HG02970 (cell line): ENCODE measurements at regions not wholly inside any gene's neighbourhood (a gene's known extent, or its start where the extent isn't known, plus 50 kb on each side); places are given as distances from the start of the nearest gene placed in this dataset.

Experiments used
- ATAC-seq: cut with Tn5 transposase; IDR thresholded peaks from one replicate; pipeline ENCODE4 v1.9.1; 2021; ENCODE audit warnings: mild to moderate bottlenecking, moderate library complexity, moderate number of reproducible peaks; ENCODE audit not compliant: unreplicated experiment, low FRiP score

DNA sequence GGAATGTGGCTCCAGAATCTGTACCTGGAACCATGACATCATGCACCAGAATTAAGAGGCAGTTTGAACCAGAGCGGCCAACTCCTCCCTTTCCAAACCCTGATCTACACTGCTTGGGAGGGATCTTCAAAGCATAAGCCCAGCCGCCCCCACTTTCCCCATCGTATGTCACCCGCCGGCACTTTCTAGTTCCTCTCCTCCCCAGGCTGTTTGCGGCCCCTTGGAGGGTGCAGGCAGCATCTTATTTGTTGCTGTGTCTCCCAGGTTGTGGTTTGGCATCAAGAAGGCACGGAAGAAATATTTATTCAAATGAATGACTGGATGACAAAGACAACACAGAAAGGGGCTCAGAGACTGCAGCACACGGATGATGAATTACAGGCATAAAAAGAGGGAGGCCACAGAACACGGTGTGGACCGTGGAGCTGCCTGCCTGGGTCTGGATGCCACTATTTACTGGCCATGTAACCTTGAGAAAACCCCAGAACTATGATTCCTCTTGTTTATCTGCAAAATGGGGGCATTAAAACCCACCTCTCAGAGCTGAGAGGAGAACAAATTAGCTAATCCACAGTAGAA, 305.8 kb downstream of the EIPR1 start:
- no peak for ATAC-seq

DNA sequence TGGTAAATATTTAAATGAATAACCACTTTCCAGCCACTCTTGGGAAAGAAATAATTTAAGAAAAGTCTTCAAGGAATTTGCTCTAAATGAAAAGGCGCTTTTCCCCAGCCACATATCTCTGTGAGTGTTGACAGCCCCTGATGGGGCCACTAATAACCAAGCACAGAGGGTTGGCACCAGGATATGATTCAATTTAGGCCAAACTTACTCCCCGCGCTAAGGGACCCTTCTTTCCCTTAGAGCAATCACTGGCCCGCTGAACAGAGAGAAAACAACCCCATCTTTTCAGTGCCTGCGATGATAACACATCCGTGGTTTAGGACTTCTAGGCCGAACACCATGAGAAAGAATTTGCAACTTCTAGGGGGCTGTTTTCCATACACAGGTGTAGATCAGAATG, 310.8 kb downstream of the EIPR1 start:
- no peak for ATAC-seq

DNA sequence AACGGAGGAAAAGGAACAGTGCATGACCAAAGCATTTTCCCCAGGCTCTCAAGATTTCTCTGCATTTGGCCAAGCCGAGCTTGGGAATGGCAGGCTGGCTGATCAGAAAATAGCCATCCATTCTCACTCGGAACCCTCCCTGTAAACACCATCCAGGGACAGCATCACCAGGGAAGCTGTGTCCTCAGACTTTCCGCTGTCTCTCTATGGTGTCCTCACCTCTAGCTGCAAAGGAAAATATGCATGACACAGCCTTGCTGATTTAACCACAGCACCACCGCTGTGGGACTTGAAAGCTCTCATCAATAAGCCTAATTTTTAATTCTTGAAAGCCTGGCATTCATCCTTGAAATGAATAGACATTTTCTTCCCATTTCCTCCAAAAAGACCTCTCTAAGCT, 311.7 kb downstream of the EIPR1 start:
- no peak for ATAC-seq

DNA sequence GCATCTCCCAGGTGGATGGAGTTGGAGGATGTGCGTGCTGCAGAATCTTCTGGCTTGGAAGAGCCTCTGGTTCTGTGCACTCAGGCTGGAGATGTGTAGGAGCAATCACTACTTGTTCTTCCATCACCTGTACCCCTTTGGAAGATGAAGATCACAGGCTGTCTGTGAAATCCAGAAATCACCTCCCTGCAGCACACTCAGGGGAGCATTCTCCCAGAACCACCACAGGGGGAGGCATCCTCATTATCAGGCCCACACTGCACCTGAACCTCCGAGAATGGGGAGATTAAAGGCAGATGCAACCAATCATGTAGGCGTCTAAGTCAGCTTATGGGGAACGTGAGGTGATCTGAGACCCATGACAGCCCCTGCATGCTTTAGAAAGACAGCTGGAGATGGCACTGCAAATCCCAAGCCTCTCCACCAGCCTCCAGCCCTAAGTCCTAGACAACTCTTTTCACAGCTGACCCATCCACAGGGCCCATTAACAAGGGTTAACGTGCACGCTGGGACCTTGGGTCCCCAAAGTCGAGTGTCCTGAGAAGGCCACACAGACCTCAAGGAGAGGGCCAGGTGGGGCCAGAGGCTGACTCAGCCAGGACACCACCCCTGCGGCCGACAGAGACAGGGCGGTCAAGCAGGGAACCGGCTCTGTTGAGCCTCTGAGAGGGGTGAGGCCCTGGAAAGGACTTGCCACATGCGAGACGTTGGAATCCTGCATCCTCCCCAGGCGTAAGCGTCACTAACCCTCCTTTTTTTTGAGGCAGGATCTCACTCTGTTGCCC, 314.9 kb downstream of the EIPR1 start:
- ATAC-seq, result no peak

DNA sequence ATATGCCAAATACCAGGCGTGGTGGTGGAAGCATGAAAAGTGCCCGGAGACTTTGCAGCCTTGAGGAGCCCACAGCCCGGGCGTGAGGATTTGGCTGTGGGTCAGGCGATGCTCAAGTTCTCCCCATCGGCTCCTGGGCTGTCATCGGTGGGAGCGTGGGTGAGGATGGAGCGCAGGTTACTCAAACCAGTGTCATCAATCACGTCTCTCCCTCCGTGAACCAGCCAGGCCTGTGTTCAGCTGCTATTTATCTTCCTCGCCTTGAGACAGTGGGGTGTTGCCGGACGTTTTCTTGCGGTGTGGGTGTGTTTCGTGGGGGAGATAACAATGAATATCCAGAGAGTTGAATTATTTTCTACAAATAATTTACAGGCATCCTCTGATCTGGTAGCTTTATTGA, 317.6 kb downstream of the EIPR1 start:
- no peak for ATAC-seq

DNA sequence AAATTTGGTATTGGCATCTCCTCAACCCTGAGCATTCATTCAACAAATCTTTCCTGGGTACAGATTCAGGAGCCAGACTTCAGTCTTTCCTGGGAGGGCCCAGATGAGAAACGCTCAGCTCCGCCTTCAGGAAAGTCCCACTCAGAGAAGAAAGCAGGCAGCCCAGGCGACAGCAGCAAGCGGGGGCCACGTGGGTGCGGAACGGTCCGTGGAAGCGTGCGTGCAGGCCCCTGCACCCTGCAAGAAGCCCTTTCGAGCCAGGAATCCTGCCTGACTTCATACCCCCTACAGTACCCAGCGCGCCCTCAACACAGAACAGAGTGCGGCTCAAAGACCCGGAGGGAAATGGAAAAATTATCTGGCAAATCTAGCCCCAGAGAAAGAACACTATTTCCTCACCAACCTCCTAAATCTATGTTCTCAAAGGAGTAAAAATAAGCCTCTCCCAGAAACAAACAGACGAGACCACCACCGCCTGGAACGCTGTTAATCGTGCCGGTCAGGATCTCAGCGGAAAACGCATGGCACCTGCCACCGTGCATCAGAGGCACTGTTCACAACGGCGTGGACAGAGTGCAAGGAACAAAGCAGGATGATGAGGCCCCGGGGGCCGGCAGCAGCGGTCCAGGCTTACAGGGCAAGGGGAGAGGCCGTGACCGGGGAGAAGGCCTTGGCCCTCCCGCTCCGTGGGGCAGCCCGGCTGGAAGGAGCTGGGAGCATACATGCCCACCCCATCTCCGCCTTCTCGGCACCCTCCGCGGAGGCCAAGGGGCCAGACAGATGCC, 318.3 kb downstream of the EIPR1 start:
- no peak for ATAC-seq

DNA sequence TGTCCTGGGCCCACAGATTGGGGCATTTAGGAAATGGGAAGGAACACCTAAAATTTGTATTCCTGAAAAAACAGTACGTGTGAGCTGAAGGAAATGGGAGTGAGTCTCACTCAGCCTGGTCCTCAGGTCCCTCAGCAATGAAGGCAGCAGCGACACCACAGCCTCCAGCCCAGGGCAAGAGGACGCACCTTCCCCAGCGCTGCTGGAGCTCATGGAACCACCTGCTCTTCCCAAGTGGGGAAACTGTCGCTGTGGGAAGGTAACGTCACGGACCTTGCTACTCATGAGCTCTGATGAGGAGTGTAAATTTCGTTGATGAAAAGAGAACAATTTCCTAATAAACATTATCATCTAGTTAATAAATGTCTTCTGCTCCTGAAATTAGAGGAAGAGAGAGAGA, 323.6 kb downstream of the EIPR1 start:
- ATAC-seq, result no peak

DNA sequence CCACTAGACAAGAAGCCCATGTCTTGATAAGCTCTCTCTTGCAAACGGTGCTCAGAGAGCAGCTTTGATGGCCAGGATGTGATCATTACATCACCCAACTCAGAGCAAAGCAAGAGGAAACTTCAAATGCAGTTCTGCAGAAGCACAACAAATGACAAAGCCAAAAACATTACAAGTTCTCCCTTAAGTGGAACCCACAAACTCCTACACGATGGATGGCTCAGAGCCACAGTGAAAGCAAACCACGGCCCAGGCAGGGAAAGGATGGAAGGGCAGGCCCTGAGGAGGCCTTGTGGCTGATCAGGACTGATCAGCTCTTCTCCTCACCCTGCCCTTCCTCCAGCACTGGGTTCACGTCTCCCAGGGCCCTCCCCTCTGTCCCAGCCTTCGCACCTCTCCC, 326.4 kb downstream of the EIPR1 start:
- ATAC-seq, result no peak

DNA sequence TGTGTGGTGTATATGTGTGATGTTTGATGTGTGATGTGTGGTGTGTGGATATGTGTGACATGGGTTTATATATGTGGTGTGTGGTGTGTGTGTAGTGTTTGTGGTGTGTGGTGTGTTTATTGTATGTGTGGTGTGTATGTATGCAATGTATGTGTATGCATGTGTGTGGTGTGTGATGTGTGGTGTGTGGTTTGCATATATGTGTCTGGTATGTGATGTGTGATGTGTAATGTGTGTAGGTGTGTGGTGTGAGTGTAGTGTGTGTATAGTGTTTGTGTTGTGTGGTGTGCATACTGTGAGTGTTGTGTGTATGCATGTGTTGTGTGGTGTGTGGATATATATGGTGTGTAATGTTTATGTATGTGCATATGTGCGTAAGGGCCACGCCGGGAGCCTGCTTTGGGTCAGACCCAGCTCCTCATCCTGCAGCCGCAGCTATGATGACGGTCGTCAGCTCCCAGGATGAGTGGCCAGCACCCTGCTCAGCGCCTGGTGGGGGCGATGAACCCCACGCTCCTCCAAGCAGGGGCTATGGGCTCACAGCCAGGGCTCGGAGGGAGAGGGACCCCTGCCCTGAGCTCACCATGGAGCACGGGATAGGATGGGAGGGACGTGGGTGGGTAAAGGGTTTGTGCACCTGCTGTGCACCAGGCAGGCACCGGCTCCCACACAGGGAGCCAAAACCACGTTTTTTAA, 331.3 kb downstream of the EIPR1 start:
- no peak for ATAC-seq

DNA sequence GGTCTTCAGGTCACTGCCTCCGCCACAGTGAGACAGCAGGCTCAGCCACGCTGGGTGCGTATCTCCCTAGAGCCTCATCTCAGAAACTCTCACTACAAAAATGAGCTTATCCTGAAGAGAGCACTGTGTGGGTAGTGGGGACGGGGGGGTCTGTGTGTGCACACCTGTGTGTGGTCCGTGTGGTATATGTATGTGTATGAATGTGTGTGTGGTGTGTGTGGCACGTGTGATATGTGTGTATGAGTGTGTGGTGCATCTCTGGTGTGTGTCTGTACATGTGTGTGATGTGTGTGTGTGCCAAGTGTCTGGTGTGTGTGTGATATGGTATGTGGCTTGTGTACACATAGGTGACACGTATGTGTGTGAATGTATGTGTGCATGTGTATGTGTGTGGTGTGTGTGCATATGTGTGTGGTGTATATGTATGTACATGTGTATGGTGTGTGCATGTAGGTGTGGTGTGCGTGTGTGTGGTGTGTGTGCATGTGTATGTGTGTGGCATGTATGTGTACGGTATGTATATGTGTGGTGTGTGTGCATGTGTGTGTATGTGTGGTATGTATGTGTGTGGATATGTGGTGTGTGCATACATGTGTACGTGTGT, 332.2 kb downstream of the EIPR1 start:
- ATAC-seq, result no peak

DNA sequence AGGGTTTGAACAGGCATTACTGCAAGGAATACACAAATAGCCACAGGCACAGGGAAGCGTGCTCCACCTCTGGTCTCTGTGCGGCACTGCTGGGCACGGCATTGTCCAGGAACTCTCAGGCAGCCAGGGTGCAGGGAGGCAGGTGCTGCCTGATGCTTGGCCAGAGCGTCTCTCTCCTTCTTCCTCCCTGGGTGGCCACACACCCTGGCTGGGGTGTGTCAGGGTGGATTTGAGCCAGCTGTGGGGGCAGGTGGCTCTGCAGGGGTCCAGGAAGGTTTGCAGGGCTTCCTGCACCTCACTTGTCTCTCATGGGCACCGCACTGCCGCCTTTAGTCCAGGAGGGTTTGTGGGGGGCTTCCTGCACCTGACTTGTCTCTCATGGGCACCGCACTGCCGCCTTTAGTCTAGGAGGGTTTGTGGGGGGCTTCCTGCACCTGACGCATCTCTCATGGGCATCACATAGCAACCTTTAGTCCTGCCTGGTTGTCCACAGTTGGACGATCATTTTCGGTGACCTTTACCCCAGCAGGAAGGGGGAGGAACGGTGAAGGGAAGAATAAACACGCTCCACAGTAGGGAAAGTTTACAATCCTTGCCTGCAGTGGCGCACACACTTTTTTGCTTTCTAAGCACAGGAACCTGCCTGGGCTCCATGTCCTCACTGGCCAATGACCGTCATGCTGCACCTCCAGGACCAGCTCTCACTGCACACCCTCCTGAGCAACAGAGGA, 332.9 kb downstream of the EIPR1 start:
- ATAC-seq, result no peak

DNA sequence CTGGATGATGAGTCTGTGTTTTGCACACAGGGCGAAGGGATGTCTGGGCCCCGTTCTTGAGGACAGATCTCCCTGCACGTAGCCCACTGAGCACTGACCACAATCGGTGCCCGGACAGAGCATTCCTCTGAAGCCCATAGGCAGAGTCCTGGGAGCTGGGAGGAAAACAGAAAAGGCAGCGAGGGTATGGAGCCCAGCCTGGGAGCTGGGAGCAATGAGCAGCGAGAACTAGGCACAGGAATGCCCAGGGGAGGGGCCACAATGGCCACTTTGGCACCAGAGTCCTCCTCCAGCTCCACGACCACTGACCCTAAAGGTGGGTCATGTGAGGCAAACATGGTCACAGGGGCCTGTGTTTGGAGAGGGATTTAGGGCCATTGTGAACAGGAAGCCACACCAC, 333.9 kb downstream of the EIPR1 start:
- no peak for ATAC-seq

DNA sequence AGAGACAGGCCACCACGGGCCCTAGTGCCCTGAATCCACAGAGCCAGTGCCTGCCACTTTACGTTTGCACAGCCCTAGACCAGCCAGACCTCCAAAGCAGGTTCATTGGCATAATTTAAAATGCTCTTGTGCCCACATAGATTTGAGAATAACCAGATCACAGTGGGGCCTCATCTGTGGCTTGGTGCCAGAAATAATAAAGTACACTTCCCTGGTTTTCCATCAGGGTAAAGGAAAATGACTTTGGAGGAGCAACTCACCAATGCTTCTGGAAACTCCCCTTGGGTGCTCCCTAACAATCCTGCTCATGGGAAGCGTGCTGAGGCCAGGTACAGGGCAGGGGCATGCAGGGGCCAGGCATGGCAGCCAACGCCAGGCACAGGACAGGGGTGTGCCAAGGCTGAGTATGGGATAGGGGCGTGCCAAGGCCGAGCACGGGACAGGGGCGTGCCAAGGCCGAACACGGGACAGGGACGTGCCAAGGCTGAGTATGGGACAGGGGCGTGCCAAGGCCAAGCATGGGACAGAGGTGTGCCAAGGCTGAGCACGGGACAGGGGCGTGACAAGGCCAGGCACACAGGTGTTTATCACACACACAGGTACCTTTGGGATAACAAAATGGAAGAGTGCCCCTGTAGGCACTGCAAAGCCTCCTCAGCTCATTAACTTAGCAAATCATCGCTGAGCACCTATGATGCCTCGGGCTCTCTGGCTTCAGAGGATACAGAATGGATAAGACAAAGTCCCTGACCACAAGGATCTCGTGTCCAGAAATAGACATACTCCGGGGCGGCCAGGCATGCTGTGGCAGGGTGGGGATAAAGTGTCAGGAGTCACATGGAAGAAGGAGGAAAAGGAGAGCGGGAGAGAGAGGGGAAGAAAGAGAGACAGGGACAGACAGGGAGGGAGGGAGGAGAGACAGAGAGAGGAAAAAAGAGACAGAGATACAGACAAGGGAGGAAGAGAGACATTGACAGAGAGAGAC, 334.7 kb downstream of the EIPR1 start:
- no peak for ATAC-seq

DNA sequence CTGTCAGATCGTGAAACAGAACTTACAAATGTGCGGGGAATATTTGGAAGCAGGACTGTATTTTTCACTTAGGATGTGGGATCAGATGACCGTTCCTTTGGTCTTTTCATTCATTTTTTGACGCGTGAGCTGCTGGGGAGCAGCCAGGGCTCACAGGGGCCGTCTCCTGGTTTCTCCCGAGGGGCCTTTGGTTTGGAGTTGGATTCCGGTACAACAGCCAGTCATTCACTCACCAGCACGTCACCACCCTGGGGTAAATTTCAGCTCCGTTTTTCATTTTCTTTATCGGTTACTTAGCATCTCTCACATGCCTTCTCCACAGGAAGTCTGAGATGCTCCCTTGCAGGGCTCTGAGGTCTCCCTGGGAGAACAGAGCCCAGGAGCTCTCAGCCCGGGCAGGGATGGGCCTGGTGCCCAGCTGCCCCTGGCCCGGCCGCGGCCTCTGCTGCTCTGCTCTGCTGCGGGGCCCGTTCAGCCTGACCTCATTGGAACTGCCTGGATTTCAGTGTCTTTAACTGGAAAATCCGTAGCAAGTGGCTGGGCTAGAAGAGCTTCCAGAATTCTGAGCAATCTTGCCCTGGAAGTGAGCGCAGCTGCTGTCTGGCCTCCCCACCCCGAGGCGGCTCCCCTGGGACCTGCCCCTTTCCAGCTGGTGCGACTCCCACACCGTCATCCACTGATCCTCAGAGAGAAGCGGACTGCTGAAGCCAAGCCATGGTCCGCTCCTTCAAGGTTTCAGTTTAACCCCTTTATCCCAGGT, 335.6 kb downstream of the EIPR1 start:
- no peak for ATAC-seq

DNA sequence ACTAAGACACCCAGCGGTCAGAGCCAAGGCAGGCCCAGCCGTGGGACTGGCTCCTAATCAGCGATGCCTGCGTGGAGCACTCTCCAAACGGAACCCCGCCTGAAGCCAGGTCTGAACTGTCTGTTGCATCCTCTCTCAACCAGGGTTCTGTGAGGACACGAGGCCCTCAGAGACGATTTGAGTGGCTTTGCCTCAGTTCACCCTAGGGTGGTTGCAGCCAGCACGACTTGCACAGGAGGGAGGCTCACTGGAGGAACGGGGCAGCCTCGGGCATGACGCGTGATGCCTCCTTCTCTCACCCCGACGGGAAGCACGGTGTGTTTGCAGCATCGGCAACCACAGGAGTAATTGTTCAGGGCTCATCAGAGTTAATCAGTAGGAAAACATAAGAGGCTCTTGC, 336.4 kb downstream of the EIPR1 start:
- no peak for ATAC-seq

DNA sequence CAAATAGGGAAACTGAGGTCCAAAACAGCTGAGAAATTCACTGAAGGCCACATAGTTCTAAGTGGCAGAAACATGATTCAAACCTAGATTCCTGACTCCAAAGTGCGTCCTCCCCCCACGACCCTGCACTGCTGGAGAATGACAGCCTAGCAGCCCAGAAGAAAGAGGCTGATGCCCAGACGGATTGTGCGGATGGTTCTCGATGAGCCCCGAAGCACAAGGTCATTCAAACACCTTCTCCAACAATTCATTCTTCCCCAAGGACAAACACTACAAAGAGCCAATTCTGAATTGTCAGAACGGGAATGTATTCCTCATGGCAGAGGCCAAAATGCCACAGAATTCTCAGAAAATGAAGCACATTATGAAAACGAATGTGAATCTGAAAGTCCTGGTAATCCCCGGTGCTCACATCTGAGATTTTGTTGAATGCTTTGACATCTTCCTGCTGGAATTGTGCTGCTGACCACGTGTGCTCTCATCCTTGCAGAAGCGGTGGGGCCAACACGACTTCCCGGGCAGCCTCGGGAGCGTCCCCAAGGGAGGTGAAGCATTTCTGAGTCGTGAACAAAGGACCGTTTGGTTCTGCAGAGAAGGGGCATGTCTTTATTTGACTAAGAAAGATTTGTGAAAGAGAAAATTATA, 337.0 kb downstream of the EIPR1 start:
- no peak for ATAC-seq

DNA sequence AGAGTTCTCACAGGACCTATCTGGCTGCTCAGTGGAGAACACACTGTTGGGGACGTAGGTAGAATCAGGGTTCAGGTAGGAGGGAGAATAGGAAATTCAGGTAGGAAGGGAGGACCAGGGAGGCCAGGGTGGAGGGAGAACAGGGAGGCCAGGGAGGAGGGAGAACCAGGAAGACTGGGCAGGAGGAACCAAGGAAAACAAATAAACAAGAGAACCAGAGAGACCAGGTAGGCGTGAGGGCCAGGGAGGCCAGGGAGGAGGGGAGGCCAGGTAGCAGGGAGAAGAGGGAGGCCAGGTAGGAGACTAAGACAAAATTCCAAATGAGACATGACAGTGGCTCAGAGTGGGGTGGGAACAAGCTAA, 337.6 kb downstream of the EIPR1 start:
- ATAC-seq, result no peak
